HL-60 (cell line): ENCODE measurements at regions not wholly inside any gene's neighbourhood (a gene's known extent, or its start where the extent isn't known, plus 50 kb on each side); places are given as distances from the start of the nearest gene placed in this dataset.

Source experiments
- CTCF ChIP-seq: IDR thresholded peaks from one replicate; pipeline ENCODE4 v1.5.1; 2011; ENCODE audit warnings: low read length, control low read depth, inconsistent platforms; ENCODE audit not compliant: insufficient read depth
- POLR2AphosphoS5 ChIP-seq: IDR thresholded peaks from 2 replicates; pipeline ENCODE4 v1.6.1; 2012; ENCODE audit warnings: low read depth
- REST ChIP-seq: IDR thresholded peaks from 2 replicates; pipeline ENCODE4 v1.6.1; 2012; ENCODE audit warnings: low read depth; ENCODE audit not compliant: insufficient replicate concordance
- SPI1 ChIP-seq: IDR thresholded peaks from 2 replicates; pipeline ENCODE4 v1.6.1; 2012; ENCODE audit warnings: low read depth, mild to moderate bottlenecking, borderline replicate concordance

- TF ChIP-seq CTCF (no peak), REST (no peak), POLR2AphosphoS5 (no peak), SPI1 (no peak)
Observed at GRCh38 chr7:97580205-97580604, 151.7 kb upstream of the TAC1 start.
